ENCODE measurements at regions not wholly inside any gene's neighbourhood (a gene's known extent, or its start where the extent isn't known, plus 50 kb on each side); places are given as distances from the start of the nearest gene placed in this dataset.

GRCh38 chr14:42929806-42930480, 1323.3 kb downstream of the LRFN5 start:
- no peak for TF ChIP-seq POLR2A (IDR thresholded peaks at IDR 0.05; ENCODE audit: extremely low read depth, insufficient read length)
- TF ChIP-seq MYC (IDR thresholded peaks at IDR 0.05; ENCODE audit: low read depth, low read length): no peak
- no peak for TF ChIP-seq CTCF (IDR thresholded peaks at IDR 0.05; ENCODE audit: low read depth, low read length)

All from NB4 (cell line).